GM12878 (cell line): ENCODE measurements at regions not wholly inside any gene's neighbourhood (a gene's known extent, or its start where the extent isn't known, plus 50 kb on each side); places are given as distances from the start of the nearest gene placed in this dataset.

Experiments
- ATAC-seq: fragments of 200-7000 bp; cut with Tn5 transposase; 3 replicates; pipeline ENCODE4 v1.9.1; 2020; ENCODE audit warnings: mild to moderate bottlenecking, moderate library complexity
- BruUV-seq: library from RNA; stranded (reverse); fragments of 400-500 nt; replicated peaks from 2 replicates; lab custom pipeline; 2021; lab: Mats Ljungman, UMichigan
- CTCF ChIA-PET: fragments of 300-600 bp; sonication (Branson Sonifier 250); formaldehyde crosslinking; extraction: SDS; loops from one replicate; lab custom pipeline; 2021; ENCODE audit warnings: inconsistent platforms; lab: Yijun Ruan, JAX
- POLR2A ChIA-PET: fragments of 350-600 bp; formaldehyde crosslinking; extraction: SDS; loops from one replicate; lab custom pipeline; 2021; ENCODE audit warnings: inconsistent platforms; lab: Charles Lee
- RAD21 ChIA-PET: fragments of 300-600 bp; sonication (Branson Sonifier 250); formaldehyde crosslinking; loops from one replicate; lab custom pipeline; 2023; ENCODE audit warnings: antibody characterized with exemption; ENCODE audit not compliant: unreplicated experiment; lab: Charles Lee
- SMC1A ChIA-PET: fragments of 300-600 bp; sonication (Branson Sonifier 250); formaldehyde crosslinking; loops from one replicate; lab custom pipeline; 2023; ENCODE audit not compliant: unreplicated experiment, uncharacterized antibody; lab: Charles Lee
- DNase-seq: peaks from one replicate; pipeline ENCODE4 v3.0.0-alpha.2; 2011; ENCODE audit warnings: low read depth, low spot score
- FAIRE-seq: peaks from 3 replicates; lab custom pipeline; 2011; peaks lifted over from hg19 to GRCh38; lab: Jason Lieb, UNC
- H2AFZ ChIP-seq: 2 replicates; pipeline ENCODE4 v1.6.0; 2011; ENCODE audit warnings: low read depth, low read length, control low read depth; ENCODE audit not compliant: control insufficient read depth
- H3K27ac ChIP-seq: 2 replicates; pipeline ENCODE4 v1.5.1; 2011; ENCODE audit warnings: control low read depth; ENCODE audit not compliant: control insufficient read depth, insufficient read depth
- H3K27me3 ChIP-seq, 2 experiments: replicated peaks in 1 of 2; 2 replicates each; pipeline versions ENCODE4 v1.6.0 to v1.6.1; 2011; ENCODE audit warnings: low read length in 1 of 2; ENCODE audit not compliant: control insufficient read depth in 2 of 2, insufficient read depth in 2 of 2
- H3K36me3 ChIP-seq, 2 experiments: 2 replicates each; pipeline ENCODE4 v1.5.1; 2011; ENCODE audit warnings: low read length in 1 of 2; ENCODE audit not compliant: control insufficient read depth in 2 of 2, insufficient read depth in 2 of 2
- H3K4me1 ChIP-seq: 2 replicates; pipeline ENCODE4 v1.6.1; 2011; ENCODE audit warnings: mild to moderate bottlenecking, low read length, moderate library complexity, mixed read lengths; ENCODE audit not compliant: control insufficient read depth, insufficient read depth
- H3K4me2 ChIP-seq: 2 replicates; pipeline ENCODE4 v1.6.0; 2011; ENCODE audit warnings: control low read depth; ENCODE audit not compliant: control insufficient read depth, insufficient read depth
- H3K4me3 ChIP-seq: fragments of 200-600 bp; sonication (generic); 2 replicates; pipeline ENCODE4 v1.5.1; 2016
- H3K79me2 ChIP-seq: 2 replicates; pipeline ENCODE4 v1.6.0; 2011; ENCODE audit warnings: low read length; ENCODE audit not compliant: control insufficient read depth, insufficient read depth
- H3K9ac ChIP-seq: 2 replicates; pipeline ENCODE4 v1.8.0; 2011; ENCODE audit warnings: low read length, control low read depth, mixed read lengths; ENCODE audit not compliant: control insufficient read depth, insufficient read depth
- H3K9me3 ChIP-seq: replicated peaks from 3 replicates; pipeline ENCODE4 v1.5.1; 2011; ENCODE audit warnings: mild to moderate bottlenecking, low read length; ENCODE audit not compliant: control insufficient read depth, insufficient read depth
- H4K20me1 ChIP-seq: 2 replicates; pipeline ENCODE4 v1.6.0; 2011; ENCODE audit not compliant: control insufficient read depth, insufficient read depth
- BRCA1 ChIP-seq: IDR thresholded peaks from 2 replicates; pipeline ENCODE4 v1.6.1; 2011; ENCODE audit warnings: low read depth, low read length, improper control_type of control experiment
- CBX5 ChIP-seq: sonication (generic); IDR thresholded peaks from 2 replicates; pipeline ENCODE4 v1.6.1; 2016; ENCODE audit warnings: low read depth, moderate library complexity, mild to moderate bottlenecking, inconsistent platforms
- CHD2 ChIP-seq: IDR thresholded peaks from 2 replicates; pipeline ENCODE4 v1.6.1; 2011; ENCODE audit warnings: low read depth, low read length, improper control_type of control experiment, borderline replicate concordance
- CUX1 ChIP-seq: IDR thresholded peaks from 2 replicates; pipeline ENCODE4 v1.6.1; 2012; ENCODE audit warnings: improper control_type of control experiment, low read depth, low read length; ENCODE audit not compliant: insufficient replicate concordance
- HDAC2 ChIP-seq: fragments of 200-600 bp; sonication (generic); IDR thresholded peaks from 2 replicates; pipeline ENCODE4 v1.6.1; 2017
- IRF4 ChIP-seq: IDR thresholded peaks from 2 replicates; pipeline ENCODE4 v1.6.1; 2011; ENCODE audit warnings: low read depth, low read length
- KDM1A ChIP-seq: fragments of 200-600 bp; sonication (generic); IDR thresholded peaks from 2 replicates; pipeline ENCODE4 v1.6.1; 2016; ENCODE audit warnings: borderline replicate concordance
- MTA3 ChIP-seq: IDR thresholded peaks from 2 replicates; pipeline ENCODE4 v1.6.1; 2012; ENCODE audit warnings: low read length, inconsistent platforms, borderline replicate concordance
- NFYA ChIP-seq: IDR thresholded peaks from 2 replicates; pipeline ENCODE4 v1.6.1; 2011; ENCODE audit warnings: low read depth, mild to moderate bottlenecking, low read length, improper control_type of control experiment, borderline replicate concordance
- NR2C1 ChIP-seq: fragments of 450-650 bp; IDR thresholded peaks from 2 replicates; pipeline ENCODE4 v1.6.1; 2017; ENCODE audit warnings: antibody characterized with exemption, mild to moderate bottlenecking, moderate library complexity
- RAD51 ChIP-seq: fragments of 450-650 bp; IDR thresholded peaks from 2 replicates; pipeline ENCODE4 v1.6.1; 2016; ENCODE audit warnings: moderate library complexity, mild to moderate bottlenecking, inconsistent platforms
- RELA ChIP-seq: fragments of 450-650 bp; IDR thresholded peaks from 2 replicates; pipeline ENCODE4 v1.8.0; 2014; ENCODE audit warnings: borderline replicate concordance; ENCODE audit not compliant: partially characterized antibody
- SIN3A ChIP-seq: IDR thresholded peaks from 2 replicates; pipeline ENCODE4 v1.6.1; 2012; ENCODE audit warnings: low read depth, low read length, improper control_type of control experiment
- SIX5 ChIP-seq: IDR thresholded peaks from 2 replicates; pipeline ENCODE4 v1.6.1; 2011; ENCODE audit warnings: mild to moderate bottlenecking, low read depth, low read length, moderate library complexity; ENCODE audit not compliant: severe bottlenecking
- SMAD5 ChIP-seq: IDR thresholded peaks from 2 replicates; pipeline ENCODE4 v1.6.1; 2016; ENCODE audit warnings: antibody characterized with exemption, low read depth
- SUPT20H ChIP-seq: IDR thresholded peaks from 2 replicates; pipeline ENCODE4 v1.6.1; 2011; ENCODE audit warnings: low read depth, mild to moderate bottlenecking, low read length, moderate library complexity, borderline replicate concordance; ENCODE audit not compliant: control insufficient read depth
- WGBS: methylation state at CpG from one replicate; pipeline ENCODE4 v1.1.6; 2016; ENCODE audit warnings: low lambda C conversion rate; ENCODE audit not compliant: insufficient replicate concordance, insufficient coverage; ENCODE audit errors: missing lambda C conversion rate; 5-methylcytosine and 5-hydroxymethylcytosine counted together
- in situ Hi-C: fragments of 300-500 bp; cut with MboI; formaldehyde crosslinking; loops from 9 replicates; pipeline ENCODE4 v1.14.3; 2018; ENCODE audit warnings: mixed read lengths
- intact Hi-C: fragments of 100-400 bp; cut with micrococcal nuclease; formaldehyde crosslinking; loops from one replicate; pipeline ENCODE4 v1.14.2; 2022; ENCODE audit not compliant: unreplicated experiment

- ChIA-PET CTCF (no interaction called here), RAD21 (no interaction called here), POLR2A (no interaction called here), SMC1A (no interaction called here)
- no peak overlapping the region for H3K4me3 ChIP-seq
- no peaks in the 10 kb centered on the region for H3K9me3 ChIP-seq
- H2AFZ ChIP-seq: no peak overlapping the region
- H3K27ac ChIP-seq: no peak overlapping the region
- no peak for ATAC-seq
- H3K36me3 ChIP-seq: no peaks in the 10 kb centered on the region
- no peaks in the 10 kb centered on the region for H3K27me3 ChIP-seq
- H4K20me1 ChIP-seq: no peaks in the 10 kb centered on the region
- DNase-seq: no peak
- in situ Hi-C loops: no loop called here
- WGBS: 33% methylated on average over 4 of the region's 4 CpGs
- FAIRE-seq: no peak
- no TSS peak for BruUV-seq
- no peaks in the 10 kb centered on the region for H3K79me2 ChIP-seq
- no peaks in the 10 kb centered on the region for H3K4me1 ChIP-seq
- no peak overlapping the region for H3K4me2 ChIP-seq
- TF ChIP-seq CBX5 (no peak), NFYA (no peak), SUPT20H (no peak), BRCA1 (no peak), MTA3 (no peak), RELA (no peak), CHD2 (no peak), SIX5 (no peak), RAD51 (no peak), SIN3A (no peak), KDM1A (no peak), HDAC2 (no peak), IRF4 (no peak), SMAD5 (no peak), NR2C1 (no peak), CUX1 (no peak)
- H3K9ac ChIP-seq: no peak overlapping the region
- intact Hi-C loops: no loop called here
These were observed 584.5 kb upstream of the TBX3 start for GRCh38 chr12:115268451-115268850.
